Sigmoid colon (tissue), 4 donors: ENCODE measurements at regions not wholly inside any gene's neighbourhood (a gene's known extent, or its start where the extent isn't known, plus 50 kb on each side); places are given as distances from the start of the nearest gene placed in this dataset.

ENCODE experiments used
- CTCF ChIP-seq, 4 experiments: fragments of 450-650 bp in 3 of 4; fragments of 200-600 bp in 1 of 4; IDR thresholded peaks; one replicate each; pipeline ENCODE4 v1.5.1; 2016 to 2019; ENCODE audit warnings: antibody characterized with exemption in 4 of 4, mild to moderate bottlenecking in 3 of 4, moderate library complexity in 2 of 4
- POLR2A ChIP-seq, 2 donors: fragments of 450-650 bp; IDR thresholded peaks; one replicate each; pipeline ENCODE4 v1.6.1; 2016; ENCODE audit warnings: antibody characterized with exemption in 2 of 2, mild to moderate bottlenecking in 2 of 2, moderate library complexity in 2 of 2
- POLR2AphosphoS5 ChIP-seq, 4 donors: sonication (generic); formaldehyde crosslinking; IDR thresholded peaks; one replicate each; pipeline ENCODE4 v1.6.1; 2017; ENCODE audit warnings: antibody characterized with exemption in 4 of 4

GRCh38 chr3:23747841-23748240, 57.9 kb upstream of the UBE2E1 start:
- TF ChIP-seq POLR2A (IDR thresholded peaks at IDR 0.05) (no peak), CTCF (IDR thresholded peaks at IDR 0.05) (no peak), POLR2AphosphoS5 (IDR thresholded peaks at IDR 0.05) (no peak)
